ENCODE measurements at regions not wholly inside any gene's neighbourhood (a gene's known extent, or its start where the extent isn't known, plus 50 kb on each side); places are given as distances from the start of the nearest gene placed in this dataset.
"Not testable (repeated sequence)": the region's sequence is repeated elsewhere in the genome, so short reads cannot be mapped to it uniquely, and the experiment has no call there.

- DNase-seq: no peak
Measured at GRCh38 chr2:53103679-53104078, 663.9 kb upstream of the CHAC2 start.

- DNase-seq: no peak
Measured at GRCh38 chr2:53098696-53099078, 668.9 kb upstream of the CHAC2 start.

- no peak for DNase-seq
Measured at GRCh38 chr2:53096351-53096750, 671.3 kb upstream of the CHAC2 start.

- DNase-seq: no peak
Measured at GRCh38 chr2:53095664-53096063, 671.9 kb upstream of the CHAC2 start.

- no peak for DNase-seq
Measured at GRCh38 chr2:53095227-53095626, 672.4 kb upstream of the CHAC2 start.

- DNase-seq: no peak
Measured at GRCh38 chr2:53093355-53093754, 674.2 kb upstream of the CHAC2 start.

- no peak for DNase-seq
Measured at GRCh38 chr2:53091183-53091582, 676.4 kb upstream of the CHAC2 start.

GRCh38 chr2:53087874-53088461, 679.6 kb upstream of the CHAC2 start:
- DNase-seq: no peak

- DNase-seq: no peak
Measured at GRCh38 chr2:53087262-53087873, 680.2 kb upstream of the CHAC2 start.

- DNase-seq: no peak
Measured at GRCh38 chr2:53077413-53077812, 690.2 kb upstream of the CHAC2 start.

- DNase-seq: no peak
Measured at GRCh38 chr2:53075760-53076159, 691.8 kb upstream of the CHAC2 start.

- no peak for DNase-seq
Measured at GRCh38 chr2:53067533-53067932, 700.1 kb upstream of the CHAC2 start.

- no peak for DNase-seq
Measured at GRCh38 chr2:53067056-53067455, 700.5 kb upstream of the CHAC2 start.

GRCh38 chr2:53064154-53064553, 703.5 kb upstream of the CHAC2 start:
- no peak for DNase-seq

GRCh38 chr2:53058526-53058925, 709.1 kb upstream of the CHAC2 start:
- DNase-seq: no peak

GRCh38 chr2:53053937-53054336, 713.7 kb upstream of the CHAC2 start:
- DNase-seq: no peak

GRCh38 chr2:53051157-53051556, 716.4 kb upstream of the CHAC2 start:
- no peak for DNase-seq

GRCh38 chr2:53040536-53041229, 726.9 kb upstream of the CHAC2 start:
- DNase-seq: no peak

- no peak for DNase-seq
Measured at GRCh38 chr2:53036196-53036595, 731.4 kb upstream of the CHAC2 start.

- DNase-seq: no peak
Measured at GRCh38 chr2:53035153-53035552, 732.5 kb upstream of the CHAC2 start.

- no peak for DNase-seq
Measured at GRCh38 chr2:53033411-53033810, 734.2 kb upstream of the CHAC2 start.

- no peak for DNase-seq
Measured at GRCh38 chr2:53028746-53029423, 738.7 kb upstream of the CHAC2 start.

GRCh38 chr2:53028225-53028624, 739.4 kb upstream of the CHAC2 start:
- no peak for DNase-seq

GRCh38 chr2:53022248-53022647, 745.4 kb upstream of the CHAC2 start:
- not testable (repeated sequence) for DNase-seq

Measured in Kasumi-1 (cell line).